ENCODE measurements at regions not wholly inside any gene's neighbourhood (a gene's known extent, or its start where the extent isn't known, plus 50 kb on each side); places are given as distances from the start of the nearest gene placed in this dataset.

GRCh38 chr1:221200464-221200863, 321.2 kb downstream of the HLX start:
- no peaks in the 10 kb centered on the region for H3K27me3 ChIP-seq (ENCODE audit: control insufficient read depth, insufficient read depth, low read length)
- H3K36me3 ChIP-seq (ENCODE audit: control insufficient read depth, insufficient read depth, low read length): no peaks in the 10 kb centered on the region
- no peak overlapping the region for H3K4me3 ChIP-seq (ENCODE audit: low read depth, low read length)
- peaks cover 3% of the 10 kb centered on the region for H3K9me3 ChIP-seq (ENCODE audit: control insufficient read depth, insufficient read depth, low read length)
- no peak overlapping the region for H3K27ac ChIP-seq (ENCODE audit: low read depth, low read length)
- DNase-seq (ENCODE audit: low read depth in 4 of 6, low spot score in 6 of 6): no peak
- H3K4me1 ChIP-seq (ENCODE audit: control insufficient read depth, insufficient read depth, low read length): no peaks in the 10 kb centered on the region

DNA sequence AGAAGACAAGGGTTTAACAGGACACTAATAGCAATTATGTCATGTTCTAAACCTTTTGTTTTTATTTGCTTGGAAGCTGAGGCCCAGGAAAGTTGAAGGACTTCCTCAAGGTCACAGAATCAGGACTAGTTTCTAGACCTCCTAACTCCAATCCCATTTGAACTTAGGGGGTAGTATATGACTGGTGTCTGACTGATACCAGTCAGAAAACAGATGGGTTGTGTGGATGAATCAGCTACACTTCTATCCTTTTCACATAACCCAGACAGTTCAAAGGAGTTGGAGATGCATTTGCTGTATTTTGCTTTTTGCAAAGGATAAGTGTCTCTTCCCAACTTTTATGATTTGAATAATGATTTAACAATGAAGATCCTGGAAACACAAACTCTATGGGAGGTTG, 322.5 kb downstream of the HLX start:
- Histone ChIP-seq H3K27ac (ENCODE audit: low read depth, low read length) (no peak overlapping the region), H3K9me3 (ENCODE audit: control insufficient read depth, insufficient read depth, low read length) (peaks cover 3% of the 10 kb centered on the region), H3K36me3 (ENCODE audit: control insufficient read depth, insufficient read depth, low read length) (no peaks in the 10 kb centered on the region), H3K27me3 (ENCODE audit: control insufficient read depth, insufficient read depth, low read length) (no peaks in the 10 kb centered on the region), H3K4me1 (ENCODE audit: control insufficient read depth, insufficient read depth, low read length) (no peaks in the 10 kb centered on the region), H3K4me3 (ENCODE audit: low read depth, low read length) (no peak overlapping the region)
- no peak for DNase-seq (ENCODE audit: low read depth in 4 of 6, low spot score in 6 of 6)

- H3K27me3 ChIP-seq (ENCODE audit: control insufficient read depth, insufficient read depth, low read length): no peaks in the 10 kb centered on the region
- H3K4me3 ChIP-seq (ENCODE audit: low read depth, low read length): no peak overlapping the region
- H3K4me1 ChIP-seq (ENCODE audit: control insufficient read depth, insufficient read depth, low read length): no peaks in the 10 kb centered on the region
- peak in 5 of 6 donors; percentile 18 to 78 (median 35) for DNase-seq (ENCODE audit: low read depth in 4 of 6, low spot score in 6 of 6)
- H3K27ac ChIP-seq (ENCODE audit: low read depth, low read length): no peak overlapping the region
- peaks cover under 1% of the 10 kb centered on the region for H3K9me3 ChIP-seq (ENCODE audit: control insufficient read depth, insufficient read depth, low read length)
- H3K36me3 ChIP-seq (ENCODE audit: control insufficient read depth, insufficient read depth, low read length): no peaks in the 10 kb centered on the region
- WGBS (ENCODE audit: insufficient coverage): 91% methylated on average over 1 of the region's 3 CpGs
These were observed 324.2 kb downstream of the HLX start for GRCh38 chr1:221203224-221204054.

- H3K27ac ChIP-seq (ENCODE audit: low read depth, low read length): no peak overlapping the region
- no peaks in the 10 kb centered on the region for H3K9me3 ChIP-seq (ENCODE audit: control insufficient read depth, insufficient read depth, low read length)
- no peaks in the 10 kb centered on the region for H3K27me3 ChIP-seq (ENCODE audit: control insufficient read depth, insufficient read depth, low read length)
- no peaks in the 10 kb centered on the region for H3K4me1 ChIP-seq (ENCODE audit: control insufficient read depth, insufficient read depth, low read length)
- DNase-seq (ENCODE audit: low read depth in 4 of 6, low spot score in 6 of 6): no peak
- WGBS (ENCODE audit: insufficient coverage): no CpG with 5 or more reads among the region's 3 CpGs
- H3K36me3 ChIP-seq (ENCODE audit: control insufficient read depth, insufficient read depth, low read length): no peaks in the 10 kb centered on the region
- H3K4me3 ChIP-seq (ENCODE audit: low read depth, low read length): no peak overlapping the region
These were observed 325.0 kb downstream of the HLX start for GRCh38 chr1:221204055-221204833.

GRCh38 chr1:221206076-221206475, 326.8 kb downstream of the HLX start:
- H3K9me3 ChIP-seq (ENCODE audit: control insufficient read depth, insufficient read depth, low read length): no peaks in the 10 kb centered on the region
- no peak for DNase-seq (ENCODE audit: low read depth in 4 of 6, low spot score in 6 of 6)
- H3K4me1 ChIP-seq (ENCODE audit: control insufficient read depth, insufficient read depth, low read length): no peaks in the 10 kb centered on the region
- H3K27me3 ChIP-seq (ENCODE audit: control insufficient read depth, insufficient read depth, low read length): no peaks in the 10 kb centered on the region
- no peak overlapping the region for H3K4me3 ChIP-seq (ENCODE audit: low read depth, low read length)
- WGBS (ENCODE audit: insufficient coverage): 80% methylated on average over 1 of the region's 1 CpG
- H3K27ac ChIP-seq (ENCODE audit: low read depth, low read length): no peak overlapping the region
- no peaks in the 10 kb centered on the region for H3K36me3 ChIP-seq (ENCODE audit: control insufficient read depth, insufficient read depth, low read length)

DNA sequence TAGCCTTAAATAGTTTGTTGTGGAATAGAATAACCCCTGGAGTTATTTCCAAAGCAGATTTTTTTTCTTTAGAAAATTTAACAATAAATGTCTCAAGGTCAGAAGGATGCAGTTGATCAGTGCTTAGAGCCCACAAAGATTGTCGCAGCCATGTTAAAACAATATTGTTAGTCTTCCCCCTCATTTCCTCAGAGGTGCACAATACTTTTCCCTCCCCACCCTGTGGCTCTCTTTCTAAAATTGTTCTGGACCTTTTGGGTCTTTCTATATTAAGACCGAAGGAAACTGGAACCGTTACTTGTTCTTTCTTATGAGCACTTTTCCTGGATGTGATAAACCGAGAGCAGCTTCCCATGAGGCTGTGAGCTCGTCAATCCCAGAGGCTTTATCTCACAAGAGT, 333.7 kb downstream of the HLX start:
- no peak overlapping the region for H3K27ac ChIP-seq (ENCODE audit: low read depth, low read length)
- no peak for DNase-seq (ENCODE audit: low read depth in 4 of 6, low spot score in 6 of 6)
- no peaks in the 10 kb centered on the region for H3K36me3 ChIP-seq (ENCODE audit: control insufficient read depth, insufficient read depth, low read length)
- WGBS (ENCODE audit: insufficient coverage): 79% methylated on average over 3 of the region's 5 CpGs
- no peaks in the 10 kb centered on the region for H3K9me3 ChIP-seq (ENCODE audit: control insufficient read depth, insufficient read depth, low read length)
- H3K4me3 ChIP-seq (ENCODE audit: low read depth, low read length): no peak overlapping the region
- peaks cover 2% of the 10 kb centered on the region for H3K27me3 ChIP-seq (ENCODE audit: control insufficient read depth, insufficient read depth, low read length)
- H3K4me1 ChIP-seq (ENCODE audit: control insufficient read depth, insufficient read depth, low read length): no peaks in the 10 kb centered on the region

GRCh38 chr1:221217029-221217428, 337.8 kb downstream of the HLX start:
- no peak overlapping the region for H3K4me3 ChIP-seq (ENCODE audit: low read depth, low read length)
- no peaks in the 10 kb centered on the region for H3K4me1 ChIP-seq (ENCODE audit: control insufficient read depth, insufficient read depth, low read length)
- peaks cover 2% of the 10 kb centered on the region for H3K27me3 ChIP-seq (ENCODE audit: control insufficient read depth, insufficient read depth, low read length)
- no peaks in the 10 kb centered on the region for H3K36me3 ChIP-seq (ENCODE audit: control insufficient read depth, insufficient read depth, low read length)
- peak in 2 of 6 donors; percentile 16 to 66 for DNase-seq (ENCODE audit: low read depth in 4 of 6, low spot score in 6 of 6)
- no peaks in the 10 kb centered on the region for H3K9me3 ChIP-seq (ENCODE audit: control insufficient read depth, insufficient read depth, low read length)
- WGBS (ENCODE audit: insufficient coverage): no CpG with 5 or more reads among the region's 3 CpGs
- no peak overlapping the region for H3K27ac ChIP-seq (ENCODE audit: low read depth, low read length)

DNA sequence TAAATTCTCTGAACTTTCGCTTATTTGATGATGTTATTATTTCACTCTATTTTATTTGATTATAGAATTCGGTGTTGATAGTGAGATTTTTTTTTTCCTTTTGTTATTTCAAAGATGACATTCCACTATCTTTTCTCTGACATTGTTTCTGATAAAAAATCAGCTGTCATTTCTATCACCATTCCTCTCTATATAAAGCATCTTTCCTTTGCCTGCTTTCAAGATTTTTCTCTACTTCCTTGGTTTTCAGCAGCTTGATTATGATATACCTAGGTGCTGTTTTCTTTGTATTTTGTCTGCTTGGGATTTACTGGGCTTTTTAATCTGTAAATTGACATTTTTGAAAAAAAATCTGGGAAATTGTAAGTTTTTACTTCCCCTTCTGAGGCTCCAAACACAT, 344.0 kb downstream of the HLX start:
- no CpG with 5 or more reads among the region's 2 CpGs for WGBS (ENCODE audit: insufficient coverage)

GRCh38 chr1:221227460-221227859, 348.2 kb downstream of the HLX start:
- DNase-seq (ENCODE audit: low read depth in 4 of 6, low spot score in 6 of 6): no peak
- H3K36me3 ChIP-seq (ENCODE audit: control insufficient read depth, insufficient read depth, low read length): no peaks in the 10 kb centered on the region
- H3K27me3 ChIP-seq (ENCODE audit: control insufficient read depth, insufficient read depth, low read length): no peaks in the 10 kb centered on the region
- H3K27ac ChIP-seq (ENCODE audit: low read depth, low read length): no peak overlapping the region
- no peaks in the 10 kb centered on the region for H3K9me3 ChIP-seq (ENCODE audit: control insufficient read depth, insufficient read depth, low read length)
- no peaks in the 10 kb centered on the region for H3K4me1 ChIP-seq (ENCODE audit: control insufficient read depth, insufficient read depth, low read length)
- H3K4me3 ChIP-seq (ENCODE audit: low read depth, low read length): no peak overlapping the region
- WGBS (ENCODE audit: insufficient coverage): 43% methylated on average over 5 of the region's 8 CpGs

More for the DNA sequence above, 344.0 kb downstream of the HLX start:
- no peak for DNase-seq (ENCODE audit: low read depth in 4 of 6, low spot score in 6 of 6)
- Histone ChIP-seq H3K36me3 (ENCODE audit: control insufficient read depth, insufficient read depth, low read length) (no peaks in the 10 kb centered on the region), H3K27me3 (ENCODE audit: control insufficient read depth, insufficient read depth, low read length) (no peaks in the 10 kb centered on the region), H3K9me3 (ENCODE audit: control insufficient read depth, insufficient read depth, low read length) (no peaks in the 10 kb centered on the region), H3K4me1 (ENCODE audit: control insufficient read depth, insufficient read depth, low read length) (no peaks in the 10 kb centered on the region), H3K4me3 (ENCODE audit: low read depth, low read length) (no peak overlapping the region), H3K27ac (ENCODE audit: low read depth, low read length) (no peak overlapping the region)

DNA sequence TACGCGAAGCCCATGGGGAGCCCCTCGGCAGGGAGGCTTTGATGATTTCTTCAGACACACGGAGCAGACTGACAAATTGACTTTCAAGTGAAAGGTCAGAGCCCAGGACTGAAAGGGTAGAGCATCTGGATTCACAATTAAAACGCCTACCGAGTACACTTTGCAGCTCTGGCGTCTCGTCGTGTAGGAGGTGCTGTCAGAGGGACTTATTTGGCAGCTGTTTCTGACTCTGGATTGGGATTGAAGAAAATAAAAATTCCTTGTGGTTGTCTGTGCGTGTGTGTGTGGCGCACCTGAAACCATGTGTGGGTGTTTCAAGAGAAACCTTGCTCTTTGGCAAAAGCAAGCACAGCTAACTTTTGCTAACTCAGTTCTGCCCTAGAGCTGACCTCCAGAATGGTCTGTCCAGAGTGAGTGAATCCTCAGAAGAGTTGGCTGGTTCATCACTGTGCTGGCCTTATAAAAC, 348.7 kb downstream of the HLX start:
- no peaks in the 10 kb centered on the region for H3K9me3 ChIP-seq (ENCODE audit: control insufficient read depth, insufficient read depth, low read length)
- no peak for DNase-seq (ENCODE audit: low read depth in 4 of 6, low spot score in 6 of 6)
- H3K27me3 ChIP-seq (ENCODE audit: control insufficient read depth, insufficient read depth, low read length): no peaks in the 10 kb centered on the region
- H3K27ac ChIP-seq (ENCODE audit: low read depth, low read length): no peak overlapping the region
- H3K36me3 ChIP-seq (ENCODE audit: control insufficient read depth, insufficient read depth, low read length): no peaks in the 10 kb centered on the region
- no peak overlapping the region for H3K4me3 ChIP-seq (ENCODE audit: low read depth, low read length)
- 25% methylated on average over 11 of the region's 11 CpGs for WGBS (ENCODE audit: insufficient coverage)
- no peaks in the 10 kb centered on the region for H3K4me1 ChIP-seq (ENCODE audit: control insufficient read depth, insufficient read depth, low read length)
